ENCODE measurements at regions not wholly inside any gene's neighbourhood (a gene's known extent, or its start where the extent isn't known, plus 50 kb on each side); places are given as distances from the start of the nearest gene placed in this dataset.
A peak's percentile ranks its signal among the peaks of the same experiment; 100 is the strongest.
"Not testable (repeated sequence)": the region's sequence is repeated elsewhere in the genome, so short reads cannot be mapped to it uniquely, and the experiment has no call there.

DNA sequence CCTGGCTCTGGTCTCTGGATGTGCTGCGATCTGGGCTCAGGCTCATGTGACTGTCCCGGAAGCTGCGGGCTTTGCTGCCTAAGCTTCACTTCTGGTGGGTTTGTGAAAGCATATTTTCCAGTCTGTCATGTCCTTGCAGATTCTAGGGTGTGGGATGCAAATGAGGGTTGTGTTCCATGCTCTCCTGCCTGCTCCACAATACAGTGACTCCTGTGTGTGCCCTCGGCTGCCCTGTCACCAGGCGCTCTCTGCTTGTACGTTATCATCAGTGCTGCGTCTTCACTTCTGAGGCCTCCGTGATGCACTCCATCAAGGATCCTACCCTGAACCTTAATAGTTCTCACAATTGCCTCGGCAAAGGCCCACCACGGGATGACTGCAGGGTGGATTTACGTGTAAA, 84.2 kb downstream of the TTLL2 start:
- no peak for DNase-seq

DNA sequence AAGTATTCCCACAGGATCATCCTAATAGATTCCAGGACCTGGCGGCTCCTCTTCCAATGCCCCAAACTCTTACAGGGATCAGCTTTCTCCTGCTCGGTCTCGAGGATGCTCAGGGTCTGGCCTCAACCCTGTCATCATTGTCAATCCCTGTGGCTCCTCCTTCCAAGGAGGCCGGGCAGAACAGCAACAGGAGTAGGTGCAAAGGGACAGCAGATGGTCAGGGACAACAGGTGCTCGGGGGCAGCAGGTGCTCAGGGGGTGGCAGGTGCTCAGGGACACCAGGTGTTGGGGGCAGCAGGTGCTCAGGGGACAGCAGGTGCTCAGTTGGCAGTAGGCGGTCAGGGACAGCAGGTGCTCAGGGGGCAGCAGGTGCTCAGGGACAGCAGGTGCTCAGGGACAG, 84.8 kb downstream of the TTLL2 start:
- DNase-seq, result no peak

DNA sequence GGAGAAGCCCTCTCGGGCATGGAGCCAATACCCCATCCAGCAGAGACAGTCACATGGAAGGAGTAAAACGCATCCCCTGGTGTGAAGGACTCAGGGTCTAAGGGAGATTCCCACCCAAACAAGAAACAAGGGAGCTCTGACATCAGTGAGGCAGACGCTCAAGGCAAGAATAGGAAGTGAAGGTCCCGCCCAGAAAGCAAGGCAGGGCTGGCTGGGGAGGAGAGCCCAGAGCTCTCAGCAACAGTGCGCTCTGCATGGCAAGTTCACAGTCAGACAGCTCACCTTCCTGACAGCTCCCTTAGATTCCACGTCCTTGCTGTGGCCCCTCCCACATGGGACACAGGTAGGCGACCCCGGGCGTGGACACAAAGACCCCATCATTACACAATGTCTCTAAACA, 85.6 kb downstream of the TTLL2 start:
- no peak for DNase-seq

DNA sequence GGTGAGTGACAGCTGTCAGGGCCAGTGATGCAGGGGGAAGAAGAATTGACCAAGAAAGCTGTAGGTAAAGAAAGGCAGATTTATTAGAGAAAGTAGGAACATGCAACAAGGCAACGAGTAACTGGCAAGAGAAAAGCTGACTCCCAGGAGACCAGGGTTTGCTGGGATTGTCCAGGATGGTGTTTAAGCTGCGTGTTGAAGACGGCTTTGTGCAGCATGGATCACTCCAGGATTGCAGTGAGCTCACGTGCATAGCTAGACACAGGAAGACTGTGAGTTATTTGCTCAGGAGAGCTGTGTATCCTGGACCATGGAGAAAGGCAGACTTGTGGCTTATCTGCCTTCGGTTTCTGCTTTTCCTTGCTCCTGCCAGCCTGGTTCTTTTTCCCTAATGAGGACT, 87.6 kb downstream of the TTLL2 start:
- no peak for DNase-seq

DNA sequence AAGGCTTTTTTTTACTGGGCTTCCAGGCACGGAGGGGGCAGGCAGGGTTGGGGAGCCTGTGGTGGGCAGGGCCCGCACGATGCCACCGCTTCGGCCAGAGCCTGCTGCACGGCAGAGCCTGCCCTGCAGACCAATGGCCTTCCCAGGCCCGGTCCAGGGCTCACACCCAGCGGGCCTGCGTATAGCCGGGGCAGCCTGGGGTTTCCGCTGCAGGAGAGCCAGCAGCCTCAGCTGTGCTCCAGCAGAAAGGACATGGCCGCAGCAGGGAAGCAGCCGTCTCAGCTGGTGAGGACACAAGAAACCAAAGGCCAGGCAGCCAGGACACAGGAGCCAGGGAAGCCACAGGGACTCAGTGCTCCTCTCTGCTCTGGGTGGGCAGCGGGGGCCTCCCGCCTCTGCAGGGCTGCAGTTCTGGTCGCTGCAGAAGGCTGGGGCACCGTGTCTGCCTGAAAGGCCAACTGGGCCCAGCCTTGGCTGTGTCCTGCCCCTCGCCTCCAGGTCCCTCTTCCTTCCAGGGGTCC, 90.6 kb downstream of the TTLL2 start:
- no peak for DNase-seq

DNA sequence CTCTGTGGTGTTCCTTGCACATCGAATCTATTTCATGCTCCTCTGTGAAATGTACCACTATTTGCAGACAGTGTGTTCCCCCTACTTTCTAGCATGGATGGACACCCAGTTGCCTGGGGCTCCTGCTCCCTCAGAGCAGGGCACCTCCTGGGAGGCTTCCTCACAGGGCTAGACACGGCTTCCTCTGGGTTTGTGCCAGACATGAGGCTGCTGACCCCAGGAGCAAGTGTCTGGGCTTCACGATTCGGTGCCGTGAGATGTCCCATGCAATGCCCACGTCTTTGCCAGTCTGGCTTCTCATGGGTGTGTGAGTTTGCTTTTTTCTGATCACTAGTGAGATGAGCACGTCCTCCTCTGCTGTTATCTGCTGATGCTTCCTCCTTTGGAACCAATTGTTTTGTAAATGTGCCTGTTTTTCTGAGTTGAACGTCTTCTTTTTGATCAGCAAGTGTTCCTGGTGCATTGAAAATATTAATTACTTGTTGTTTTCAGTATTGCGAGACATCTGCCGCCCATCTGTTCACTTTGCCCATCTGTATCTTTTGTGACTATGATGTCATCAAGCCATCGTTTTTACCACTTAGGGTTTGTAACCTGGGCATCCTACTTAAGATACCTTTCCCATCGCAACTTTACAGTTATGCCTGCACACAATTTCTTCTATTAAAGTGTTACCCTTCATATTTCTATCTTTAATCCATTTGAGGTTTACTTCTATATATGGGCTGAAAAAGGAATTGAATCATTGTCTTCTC, 92.0 kb downstream of the TTLL2 start:
- DNase-seq, result peak; percentile 25

DNA sequence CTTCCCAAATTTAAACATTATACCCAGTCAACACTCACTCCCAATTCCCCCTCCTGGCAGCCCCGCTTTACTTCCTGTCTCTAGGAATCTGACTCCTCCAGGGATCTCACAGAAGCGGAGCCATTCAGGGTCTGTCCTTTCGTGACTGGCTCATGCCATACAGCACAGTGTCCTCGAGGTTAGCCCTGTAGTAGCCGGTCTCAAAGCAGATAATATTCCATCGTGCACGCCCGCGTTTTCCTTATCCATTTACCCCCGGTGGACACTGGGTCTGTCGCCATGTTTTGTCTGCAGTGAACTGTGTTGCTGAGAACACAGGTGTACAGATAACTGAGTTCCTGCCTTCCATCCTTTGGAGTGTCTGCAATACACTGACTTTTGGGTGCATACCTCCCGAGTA, 95.3 kb downstream of the TTLL2 start:
- DNase-seq, result no peak

DNA sequence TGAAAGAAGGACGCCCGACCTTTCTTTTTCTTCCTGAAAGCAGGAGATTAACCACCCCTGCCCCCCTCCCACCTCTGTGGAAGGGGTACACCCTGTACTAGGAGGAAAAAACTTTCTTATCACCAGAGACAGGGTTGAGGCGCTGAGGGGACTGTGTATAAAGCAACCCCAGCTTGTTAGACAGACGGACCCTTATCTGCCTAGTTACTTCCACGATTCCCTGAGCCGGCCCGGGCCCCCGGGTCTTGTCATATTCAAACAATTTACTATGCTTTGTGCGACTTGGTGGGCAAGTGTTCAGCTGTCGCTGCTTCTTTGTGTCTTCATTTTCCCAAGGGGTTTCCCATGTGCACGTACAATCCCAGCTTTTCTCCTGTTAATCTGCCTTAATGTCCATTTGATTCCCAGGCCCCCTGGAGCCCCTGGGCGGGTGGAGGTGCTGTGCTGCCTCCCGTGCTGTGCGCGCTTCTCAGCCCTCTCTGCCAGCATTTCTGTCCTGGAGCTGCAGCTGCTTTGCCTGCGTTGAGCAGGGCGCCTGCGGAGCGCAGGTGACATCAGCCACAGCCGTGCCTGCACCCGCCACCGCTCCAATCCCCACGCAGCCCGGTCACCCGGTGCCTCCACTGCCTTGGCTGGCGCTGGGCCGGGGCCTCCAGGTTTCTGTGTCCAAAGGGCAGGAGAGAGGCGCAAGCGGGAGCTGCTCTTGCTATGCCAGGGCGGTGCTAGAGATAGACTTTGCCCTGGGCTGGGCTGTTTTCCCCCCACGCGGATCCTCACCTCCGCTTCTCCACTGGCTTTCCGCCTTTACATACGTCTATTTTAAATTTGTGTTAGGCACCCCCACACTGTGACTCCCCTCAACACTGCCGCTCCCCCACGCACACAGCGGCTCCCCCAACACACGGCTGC, 96.2 kb downstream of the TTLL2 start:
- no peak for DNase-seq

DNA sequence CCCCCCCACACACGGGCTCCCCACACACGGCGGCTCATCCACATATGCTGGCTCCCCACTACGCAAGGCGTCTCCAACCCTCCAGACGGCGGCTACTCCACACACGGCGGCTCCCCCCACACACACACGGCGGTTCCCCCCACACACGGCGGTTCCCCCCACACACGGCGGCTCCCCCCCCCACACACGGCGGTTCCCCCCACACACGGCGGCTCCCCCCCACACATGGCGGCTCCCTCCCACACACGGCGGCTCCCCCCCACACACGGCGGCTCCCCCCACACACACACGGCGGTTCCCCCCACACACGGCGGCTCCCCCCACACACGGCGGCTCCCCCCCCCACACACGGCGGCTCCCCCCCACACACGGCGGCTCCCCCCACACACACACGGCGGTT, 97.1 kb downstream of the TTLL2 start:
- DNase-seq, result not testable (repeated sequence)

DNA sequence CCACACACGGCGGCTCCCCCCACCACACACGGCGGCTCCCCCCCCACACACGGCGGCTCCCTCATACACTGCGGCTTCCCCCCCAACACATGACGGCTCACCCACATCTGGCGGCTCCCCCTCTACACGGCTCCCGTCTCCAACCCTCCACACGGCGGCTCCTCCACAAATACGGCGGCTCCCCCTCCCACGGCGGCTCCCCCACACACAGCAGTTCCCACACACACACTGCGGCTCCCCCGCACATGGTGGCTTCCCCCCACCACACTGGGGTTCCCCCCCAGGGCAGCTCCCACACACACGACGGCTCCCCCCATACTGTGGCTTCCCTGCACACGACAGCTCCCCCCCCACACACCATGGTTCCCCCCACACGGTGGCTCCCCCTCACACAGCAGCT, 98.0 kb downstream of the TTLL2 start:
- no peak for DNase-seq

DNA sequence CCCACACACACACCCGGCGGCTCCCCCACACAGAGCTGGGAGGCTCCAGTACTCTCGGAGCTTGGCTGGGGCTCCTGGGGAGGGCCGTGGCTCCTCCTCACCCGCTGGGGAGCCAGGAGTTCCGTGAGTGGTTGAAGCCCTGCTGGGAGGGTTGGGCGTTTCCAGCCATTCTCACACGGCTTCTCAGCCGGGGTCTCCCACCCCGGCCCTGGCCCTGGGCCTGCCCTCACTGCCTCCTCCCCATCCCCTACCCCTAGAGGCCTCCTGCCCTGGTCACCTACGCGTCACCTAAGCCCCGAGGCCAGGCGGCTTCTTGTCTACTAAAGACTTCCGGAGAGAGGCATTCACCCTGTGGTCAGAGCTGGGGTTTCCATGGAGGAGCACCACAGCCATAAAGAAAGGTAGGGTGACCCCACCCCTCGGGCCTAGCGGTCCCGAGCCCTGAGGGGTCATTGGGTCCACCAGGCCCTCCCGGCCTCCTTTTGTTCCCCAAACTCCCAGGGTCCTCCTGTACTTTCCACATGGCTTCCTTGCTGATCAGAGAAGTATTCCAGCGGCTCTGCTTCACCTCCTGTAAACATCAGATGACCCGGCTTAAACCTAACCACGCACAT, 99.3 kb downstream of the TTLL2 start:
- DNase-seq, result no peak

DNA sequence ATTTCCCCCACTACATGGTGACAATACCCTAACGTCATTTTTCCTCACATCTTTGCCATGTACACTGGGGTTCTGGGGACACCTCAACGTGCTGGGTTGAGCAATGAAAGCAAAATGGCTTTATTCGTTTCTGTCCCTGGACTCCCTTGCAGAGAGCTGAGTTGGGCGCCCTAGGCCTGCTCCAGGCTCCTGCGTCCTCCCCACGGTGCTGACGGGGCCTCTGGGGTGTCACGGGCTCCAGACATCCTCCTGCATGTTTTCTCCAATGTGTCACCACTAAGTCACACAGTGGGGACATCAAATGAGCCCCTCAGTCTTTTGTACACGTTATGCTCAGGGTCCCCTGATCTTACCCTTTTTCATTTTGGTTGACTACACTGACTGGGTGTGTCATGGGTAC, 99.8 kb downstream of the TTLL2 start:
- DNase-seq, result no peak

DNA sequence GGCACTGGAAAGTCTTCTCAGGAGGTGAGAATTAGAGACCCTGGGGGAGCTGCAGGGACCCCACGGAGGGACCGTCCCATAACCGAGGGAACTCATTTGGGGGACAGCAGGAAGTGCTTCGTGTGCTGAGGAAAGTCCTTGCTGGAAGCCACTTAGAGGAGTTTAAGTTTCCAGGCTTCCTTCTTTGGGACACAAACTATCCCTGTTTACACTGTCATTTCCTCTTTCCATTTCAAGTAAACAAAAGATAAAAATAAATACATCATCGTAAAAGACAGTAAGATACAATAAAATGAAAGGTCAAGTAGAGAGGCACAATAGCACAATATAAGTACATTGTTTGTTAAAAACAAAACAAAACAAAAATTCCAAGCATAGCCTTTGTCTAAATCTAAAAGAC, 101.2 kb downstream of the TTLL2 start:
- DNase-seq, result no peak

DNA sequence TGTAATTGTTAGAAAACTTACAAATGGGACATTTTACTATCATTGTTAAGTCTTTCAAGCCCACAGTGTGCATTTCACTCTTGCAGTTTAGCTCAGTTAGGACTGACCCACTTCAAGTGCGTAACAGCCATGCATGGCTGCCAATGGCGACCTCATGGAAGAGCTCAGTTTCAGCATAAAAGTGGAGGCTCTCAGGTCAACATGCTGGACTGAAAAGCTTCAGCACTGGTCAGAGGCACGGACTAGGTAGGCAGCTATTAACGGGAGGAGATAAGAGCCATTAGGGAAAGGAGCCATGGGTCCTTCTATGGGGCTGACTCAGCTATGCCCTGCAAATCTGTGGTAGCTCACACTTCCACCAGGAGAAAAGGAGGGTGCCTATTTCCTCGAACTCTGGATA, 101.8 kb downstream of the TTLL2 start:
- no peak for DNase-seq

DNA sequence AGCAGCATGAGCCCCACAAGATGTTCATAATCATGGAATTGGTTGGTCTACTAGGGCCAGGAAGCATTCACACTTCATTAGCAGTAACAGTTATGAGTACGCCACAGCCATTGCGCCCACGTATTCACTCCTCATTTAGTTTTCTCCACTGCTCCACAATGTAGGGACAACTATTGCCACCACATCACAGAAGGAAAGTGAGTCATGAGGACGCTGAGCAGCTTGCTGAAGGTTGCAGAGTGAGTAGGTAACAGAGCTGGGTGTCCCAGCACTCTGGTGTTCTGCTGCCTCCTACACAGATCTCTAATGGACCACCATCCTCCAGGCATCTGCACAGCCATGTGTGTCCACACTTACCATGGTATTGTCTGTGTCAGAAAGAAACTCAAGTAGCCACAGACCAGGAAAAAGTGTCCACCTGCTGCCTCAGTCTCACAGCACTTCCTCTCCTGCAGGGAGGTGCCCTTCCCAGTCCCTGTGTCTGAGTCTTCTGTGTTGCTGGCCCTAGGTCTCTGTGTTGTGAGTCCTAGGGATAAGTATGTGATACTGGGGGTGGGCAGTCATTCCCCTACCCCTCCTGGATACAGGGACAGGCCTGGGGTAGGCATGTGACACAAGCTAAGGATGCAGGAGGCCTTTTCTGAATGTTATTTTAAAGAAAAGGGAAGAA, 103.9 kb downstream of the TTLL2 start:
- DNase-seq, result no peak

DNA sequence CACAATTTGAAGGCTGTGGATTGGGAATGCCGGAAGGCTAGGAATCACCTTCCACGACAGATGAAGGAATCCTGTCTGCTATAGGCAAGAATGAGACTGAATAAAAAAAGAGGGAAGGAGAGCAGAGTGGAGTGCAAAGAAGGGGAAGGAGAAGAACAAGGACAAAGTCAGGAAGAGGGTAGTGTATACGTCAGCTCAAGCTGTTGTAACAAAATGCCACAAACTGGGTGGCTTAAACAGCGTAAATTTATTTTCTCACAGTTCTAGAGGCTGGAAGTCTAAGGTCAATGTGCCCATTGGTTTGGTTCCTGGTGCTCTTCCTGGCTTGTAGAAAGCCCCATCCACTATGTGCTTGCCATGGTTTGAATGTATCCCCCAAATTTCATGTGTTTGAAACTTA, 104.5 kb downstream of the TTLL2 start:
- DNase-seq, result no peak

DNA sequence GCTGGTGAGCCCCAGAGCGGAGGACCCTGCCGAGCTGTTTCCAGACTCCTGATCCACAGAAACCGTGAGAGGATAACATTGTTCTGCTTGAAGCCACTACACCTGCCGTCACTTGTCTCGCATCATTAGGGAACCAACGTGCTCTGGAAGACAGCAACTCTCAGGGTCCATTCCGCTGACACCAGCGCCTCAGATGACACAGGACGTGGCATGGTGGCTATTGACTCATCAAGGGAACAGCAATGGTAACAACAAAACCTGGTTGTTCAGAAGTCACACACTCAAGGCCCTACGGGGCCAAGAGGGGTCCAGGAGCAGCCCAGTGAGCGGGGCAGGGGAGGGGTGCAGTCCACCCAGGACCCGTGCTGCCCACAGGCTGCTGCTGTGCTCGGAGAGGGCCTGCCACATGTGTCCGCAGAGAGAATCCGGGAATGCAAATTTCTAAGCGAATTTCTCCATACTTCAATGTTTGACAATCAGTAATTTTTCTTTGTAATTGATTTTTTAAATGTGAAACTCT, 110.4 kb downstream of the TTLL2 start:
- no peak for DNase-seq

DNA sequence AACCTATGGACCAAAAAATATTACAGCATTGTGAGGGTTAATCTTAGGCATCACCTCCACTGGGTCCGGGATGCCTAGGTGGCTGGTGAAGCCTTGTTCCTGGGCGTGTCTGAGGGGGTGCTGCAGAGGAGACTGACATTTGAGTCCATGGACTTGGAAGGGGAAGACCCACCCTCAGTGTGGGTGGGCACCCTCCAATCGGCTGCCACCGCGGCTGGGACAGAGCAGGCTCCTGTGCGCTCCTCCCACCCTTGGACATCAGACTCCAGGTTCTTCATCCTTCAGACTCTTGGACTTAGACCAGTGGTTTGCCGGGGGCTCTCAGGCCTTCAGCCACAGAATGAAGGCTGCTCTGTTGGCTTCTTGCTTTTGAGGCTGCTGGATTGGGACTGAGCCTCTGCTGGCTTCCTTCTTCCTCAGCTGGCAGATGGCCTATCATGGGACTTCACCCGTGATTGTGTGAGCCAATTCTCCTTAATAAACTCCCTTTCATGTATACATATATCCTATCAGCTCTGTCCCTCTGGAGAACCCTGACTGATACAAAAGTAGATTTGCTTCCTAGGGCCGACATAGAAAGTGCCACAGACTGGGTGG, 113.1 kb downstream of the TTLL2 start:
- no peak for DNase-seq

DNA sequence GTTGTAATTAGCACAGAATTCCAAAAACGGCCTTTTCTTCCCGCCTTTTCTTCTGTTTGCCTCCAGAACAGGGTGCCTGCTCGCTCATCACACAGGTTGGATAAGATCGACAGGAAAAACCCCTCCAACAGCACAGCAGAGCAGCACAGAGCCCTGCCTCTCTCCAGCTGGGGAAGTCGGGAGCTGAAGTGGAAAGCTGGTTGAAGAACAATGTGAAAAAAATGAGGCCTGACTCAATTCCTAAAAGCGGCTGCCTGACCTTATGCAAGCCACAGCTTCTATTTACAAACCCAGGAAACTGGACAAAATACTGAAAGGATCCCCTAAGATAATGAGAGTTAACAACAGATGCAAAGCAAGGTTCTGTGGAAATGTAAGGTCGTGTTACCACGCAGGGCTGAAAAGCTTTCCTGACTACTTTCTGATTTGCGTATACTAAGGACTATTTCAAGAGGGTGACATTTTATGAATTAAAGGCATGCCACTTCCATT, 116.9 kb downstream of the TTLL2 start:
- no peak for DNase-seq

DNA sequence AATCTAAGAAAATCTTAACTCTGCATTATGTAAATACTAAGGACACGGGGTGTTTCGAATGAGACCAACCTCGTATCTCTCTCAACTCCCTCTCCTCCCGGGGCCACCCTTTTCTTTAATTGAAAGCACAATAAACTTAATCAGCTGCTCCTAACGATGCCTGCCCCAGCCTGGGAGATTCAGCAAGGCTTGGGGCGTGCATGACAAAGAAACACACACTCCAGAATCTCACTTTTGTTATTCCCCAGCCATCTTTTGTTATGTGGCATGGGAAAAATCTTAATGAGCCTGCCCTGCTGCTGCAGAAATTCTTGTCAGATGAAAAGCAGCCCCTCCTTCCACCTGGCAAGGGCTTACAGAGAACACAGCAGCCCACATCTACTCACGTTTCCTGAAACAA, 117.4 kb downstream of the TTLL2 start:
- no peak for DNase-seq

DNA sequence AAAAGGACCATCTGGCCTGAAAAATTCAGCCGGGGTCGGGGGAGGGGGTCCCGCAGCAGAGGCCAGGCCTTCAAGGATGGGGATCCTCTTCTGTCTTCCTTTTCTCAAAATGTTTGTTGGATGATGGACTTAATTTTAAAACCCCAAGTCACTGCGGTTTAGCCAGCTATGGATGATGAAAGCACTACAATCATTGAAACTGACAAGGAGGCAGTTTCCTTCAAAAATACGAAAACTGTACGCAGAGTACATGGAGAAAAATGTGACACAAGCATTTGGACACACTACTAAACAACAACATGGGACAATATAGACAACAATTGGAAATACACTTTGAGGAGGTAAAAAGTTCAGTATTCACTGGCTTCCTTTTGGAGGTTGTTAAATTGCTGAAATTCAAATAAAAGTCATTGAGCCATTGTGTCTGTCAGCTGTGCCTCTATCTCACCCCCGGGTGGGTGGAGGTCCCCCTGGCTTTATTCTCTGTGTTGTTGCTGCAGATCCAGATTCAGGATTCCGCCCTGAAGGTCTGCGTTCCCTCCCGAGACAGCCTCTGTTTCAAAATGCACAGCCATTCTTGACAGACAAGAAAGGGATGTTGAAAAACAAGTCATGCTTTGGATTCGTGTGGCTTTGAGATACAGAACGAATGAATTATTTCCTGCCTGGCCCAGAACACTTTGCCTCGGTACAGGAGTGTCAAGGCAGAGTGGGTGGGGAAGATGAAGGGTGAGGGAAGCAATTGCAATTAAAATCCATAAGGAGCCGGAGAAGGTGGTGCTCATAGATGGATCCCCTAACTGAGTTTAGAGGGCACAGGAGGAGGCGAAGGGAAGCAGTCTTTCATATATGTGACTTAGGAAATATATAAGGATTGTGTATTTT, 118.2 kb downstream of the TTLL2 start:
- DNase-seq, result no peak

Measured in DMS 273 treated with DMSO at 0.1 percent for 48 hours (cell line).